NT2/D1 (cell line): ENCODE measurements at regions not wholly inside any gene's neighbourhood (a gene's known extent, or its start where the extent isn't known, plus 50 kb on each side); places are given as distances from the start of the nearest gene placed in this dataset.
"Not testable (repeated sequence)": the region's sequence is repeated elsewhere in the genome, so short reads cannot be mapped to it uniquely, and the experiment has no call there.

ENCODE experiments used
- YY1 ChIP-seq: IDR thresholded peaks from 2 replicates; pipeline ENCODE4 v1.6.1; 2011; ENCODE audit not compliant: insufficient read length, insufficient read depth
- ZNF274 ChIP-seq: IDR thresholded peaks from 2 replicates; pipeline ENCODE4 v1.6.1; 2011; ENCODE audit warnings: mild to moderate bottlenecking, low read depth, low read length

DNA sequence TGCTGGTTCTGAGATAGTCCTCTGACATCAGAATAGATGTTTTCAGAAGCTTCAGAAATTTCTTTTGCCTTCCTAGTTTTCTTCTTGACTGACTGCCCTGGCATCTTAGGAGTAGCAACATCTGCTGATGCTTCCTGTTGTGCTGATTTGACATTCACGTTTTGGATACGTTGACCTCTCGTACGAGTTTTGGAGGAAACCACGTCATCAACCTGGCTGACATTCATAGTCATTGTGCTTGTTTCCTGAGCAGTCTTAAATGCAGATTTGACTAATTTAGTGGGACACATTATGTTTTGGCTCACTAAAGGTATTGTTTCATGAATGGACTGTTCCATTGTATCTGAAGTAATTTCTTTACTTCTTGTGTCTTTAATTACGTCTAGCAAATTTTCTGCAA is 86.2 kb downstream of the TBR1 start:
- not testable (repeated sequence) for TF ChIP-seq YY1, ZNF274
